SH-SY5Y (cell line): ENCODE measurements at regions not wholly inside any gene's neighbourhood (a gene's known extent, or its start where the extent isn't known, plus 50 kb on each side); places are given as distances from the start of the nearest gene placed in this dataset.

Experiments
- GATA2 ChIP-seq: IDR thresholded peaks from 2 replicates; pipeline ENCODE4 v1.6.1; 2011; ENCODE audit warnings: mild to moderate bottlenecking, low read depth, low read length
- GATA3 ChIP-seq: IDR thresholded peaks from 2 replicates; pipeline ENCODE4 v1.6.1; 2011; ENCODE audit warnings: low read depth, mild to moderate bottlenecking, low read length, moderate library complexity

GRCh38 chr2:224650815-224651439 is 65.2 kb downstream of the CCDC195 start:
- no peak for TF ChIP-seq GATA3
- TF ChIP-seq GATA2: peak; percentile 28; the same call in 1 of the 2 replicates

GRCh38 chr2:224646242-224646846 is 61.2 kb upstream of the CUL3 start:
- TF ChIP-seq GATA2 (no peak), GATA3 (no peak)

- TF ChIP-seq GATA2: no peak
- no peak for TF ChIP-seq GATA3
These were observed 60.6 kb upstream of the CUL3 start for GRCh38 chr2:224645722-224646121.

GRCh38 chr2:224640679-224641078 is 55.5 kb upstream of the CUL3 start:
- TF ChIP-seq GATA2 (no peak), GATA3 (no peak)

GRCh38 chr2:224638301-224638823 is 53.2 kb upstream of the CUL3 start:
- TF ChIP-seq GATA2 (no peak), GATA3 (no peak)
